GM19351 (cell line): ENCODE measurements at regions not wholly inside any gene's neighbourhood (a gene's known extent, or its start where the extent isn't known, plus 50 kb on each side); places are given as distances from the start of the nearest gene placed in this dataset.

Experiments
- ATAC-seq: cut with Tn5 transposase; IDR thresholded peaks from one replicate; pipeline ENCODE4 v1.9.1; 2021; ENCODE audit warnings: mild to moderate bottlenecking, moderate library complexity; ENCODE audit not compliant: unreplicated experiment

DNA sequence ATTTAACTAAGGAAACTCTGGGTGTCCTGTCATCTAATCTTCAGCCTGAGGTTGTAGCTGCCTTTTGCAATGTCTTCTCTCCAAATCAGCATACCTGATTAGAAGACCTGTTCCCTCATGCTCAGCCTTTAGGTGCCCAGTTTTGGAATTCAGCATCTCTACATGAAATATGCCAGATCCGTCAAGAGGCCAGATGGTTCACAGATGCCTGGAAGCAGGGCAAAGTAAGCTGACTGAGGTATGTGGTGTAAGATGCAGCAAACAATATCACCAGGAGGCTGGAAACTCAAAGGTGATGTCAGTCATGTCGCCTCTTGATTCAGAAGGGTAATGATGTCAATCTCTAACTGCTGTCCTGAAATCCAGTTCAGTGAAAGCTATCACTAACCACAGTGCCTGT lies 324.4 kb downstream of the PRELID2 start:
- no peak for ATAC-seq

DNA sequence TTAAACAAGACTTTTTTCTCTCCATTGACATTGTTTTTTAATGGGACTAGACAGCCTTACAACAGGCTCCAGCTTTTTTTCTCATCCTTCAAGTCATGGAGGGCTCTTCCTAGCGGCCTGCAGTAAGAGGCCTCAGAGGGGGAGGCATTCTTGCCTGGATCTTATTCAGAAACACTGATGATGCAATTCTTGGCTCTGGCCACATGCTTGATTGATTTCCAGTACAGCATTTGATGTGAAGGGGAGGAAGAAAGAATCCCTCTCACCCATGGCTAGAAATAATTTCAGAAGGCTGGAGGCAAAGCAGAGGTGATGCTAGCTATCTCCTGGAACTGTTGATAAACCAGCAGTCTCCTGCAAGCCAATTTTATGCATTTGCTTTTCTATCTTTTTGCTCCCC lies 324.8 kb downstream of the PRELID2 start:
- ATAC-seq = no peak

DNA sequence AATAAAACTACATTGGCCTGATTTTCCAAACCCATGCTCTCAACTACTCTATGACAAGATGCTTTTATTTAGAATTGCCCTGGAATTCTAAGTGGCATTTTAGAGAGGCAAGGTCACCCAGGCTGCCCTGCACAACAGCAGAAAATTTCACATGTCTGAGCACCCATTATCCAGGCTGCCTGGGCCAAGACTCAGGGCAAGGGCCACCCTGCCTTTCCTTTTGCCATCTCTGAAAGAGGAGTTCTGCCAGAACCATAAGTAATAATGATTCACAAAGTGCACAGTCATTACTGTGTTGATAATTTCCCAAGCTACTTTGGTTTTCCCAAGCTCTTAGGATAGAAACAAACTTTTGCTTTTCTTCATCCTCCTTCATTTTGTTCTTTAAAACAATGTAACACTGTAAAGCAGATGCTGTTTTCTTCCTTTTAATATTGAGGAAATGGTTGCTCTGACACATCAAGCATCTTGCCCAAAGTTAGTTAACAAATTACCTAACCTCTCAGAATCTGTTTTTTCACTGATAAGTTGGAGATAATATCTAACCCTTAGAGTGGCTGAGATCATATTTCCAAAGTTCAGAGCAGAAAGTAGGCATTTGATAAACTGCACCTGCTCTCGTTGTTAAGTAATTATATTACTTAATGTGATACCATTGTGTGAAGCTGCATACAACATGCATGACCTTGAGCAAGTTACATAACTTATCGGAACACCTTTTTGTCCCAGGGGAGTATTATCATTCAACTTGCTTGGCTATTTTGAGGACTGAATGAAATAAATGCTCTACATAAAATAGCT lies 325.6 kb downstream of the PRELID2 start:
- no peak for ATAC-seq

DNA sequence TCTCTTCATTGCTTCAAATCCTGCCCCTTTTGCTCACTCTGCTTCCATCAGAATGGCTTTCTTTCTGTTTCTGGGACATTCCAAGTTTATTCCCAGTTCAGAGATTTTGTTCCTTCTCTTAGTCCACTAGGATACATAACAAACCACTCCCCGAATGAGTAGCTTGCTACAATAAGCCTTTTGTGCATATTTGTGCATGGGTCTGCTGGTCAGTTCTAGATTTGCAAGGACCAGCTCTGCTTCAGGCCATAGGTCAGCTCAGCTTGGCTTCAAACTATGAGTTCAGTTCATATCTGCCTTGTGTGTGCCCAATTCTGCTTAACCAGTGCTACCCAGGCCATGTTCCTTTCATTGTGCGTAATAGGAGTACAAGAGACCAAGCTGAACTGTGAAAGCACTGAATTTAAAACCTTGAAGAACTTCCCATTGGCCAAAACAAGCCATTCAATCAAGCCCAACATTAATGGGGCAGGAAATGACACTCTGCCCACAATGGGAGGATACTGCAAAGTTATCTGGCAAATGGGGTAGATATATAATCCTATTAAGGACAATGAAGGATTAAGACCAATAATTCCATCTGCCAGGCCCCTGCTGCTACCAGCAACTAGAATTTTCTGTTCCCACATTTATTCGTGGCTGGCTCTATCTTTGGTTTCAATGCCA lies 328.8 kb downstream of the PRELID2 start:
- ATAC-seq = no peak

DNA sequence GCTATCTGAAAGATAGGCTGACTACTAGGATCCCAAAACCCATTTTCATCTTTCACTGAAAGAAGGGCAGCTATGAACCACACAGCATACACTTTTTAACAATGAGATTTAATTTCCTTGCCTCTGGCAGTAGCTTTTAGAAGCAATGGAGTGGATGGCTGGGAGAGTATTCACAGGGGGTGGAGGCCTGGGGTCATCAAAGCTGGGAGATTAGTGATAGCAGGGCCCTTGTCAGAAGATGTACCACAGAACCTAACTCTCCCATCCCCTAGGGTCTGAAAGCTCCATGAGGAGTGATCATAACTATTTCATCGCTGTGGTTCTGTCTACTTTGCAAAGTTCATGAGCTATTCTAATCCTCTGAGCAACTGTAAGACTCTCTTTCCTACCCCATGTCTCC lies 332.2 kb downstream of the PRELID2 start:
- no peak for ATAC-seq

DNA sequence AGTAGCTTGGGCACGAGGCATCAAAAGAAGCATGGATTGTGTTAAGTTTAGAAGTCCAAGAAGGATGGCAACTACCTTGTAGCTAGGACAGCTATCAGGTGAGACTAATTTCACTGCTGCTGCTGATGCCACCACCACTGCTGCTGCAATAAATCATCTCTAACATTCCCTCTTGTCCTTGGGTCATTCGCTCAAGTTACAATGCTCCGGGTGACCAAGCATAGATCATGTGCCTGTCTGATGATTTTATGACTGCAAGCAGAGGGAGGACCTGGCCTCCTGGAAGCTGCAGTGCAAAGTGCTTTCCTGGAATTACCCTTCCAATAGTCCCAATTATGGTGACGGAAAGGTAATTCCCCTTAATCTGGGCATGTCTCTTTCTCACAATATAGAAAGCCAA lies 334.4 kb downstream of the PRELID2 start:
- no peak for ATAC-seq

DNA sequence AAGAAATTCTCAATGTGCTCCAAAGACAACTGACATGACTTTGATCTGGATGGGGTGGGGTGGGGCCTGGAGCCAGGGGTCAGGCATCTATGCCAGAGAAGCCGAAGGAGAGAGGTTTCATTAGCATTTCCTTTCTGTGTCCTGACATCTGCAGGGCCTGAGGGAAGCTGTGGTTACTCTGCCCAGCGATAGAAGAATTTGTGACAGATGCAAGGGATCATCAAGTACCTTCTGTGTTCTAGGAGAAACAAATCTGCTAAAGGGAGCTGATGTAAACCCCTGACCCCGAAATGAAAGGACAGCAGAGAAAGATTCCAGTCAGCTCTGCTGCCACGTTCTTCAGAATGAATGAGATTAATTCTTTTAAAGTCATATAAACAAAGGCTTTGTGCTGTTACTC lies 335.7 kb downstream of the PRELID2 start:
- no peak for ATAC-seq

DNA sequence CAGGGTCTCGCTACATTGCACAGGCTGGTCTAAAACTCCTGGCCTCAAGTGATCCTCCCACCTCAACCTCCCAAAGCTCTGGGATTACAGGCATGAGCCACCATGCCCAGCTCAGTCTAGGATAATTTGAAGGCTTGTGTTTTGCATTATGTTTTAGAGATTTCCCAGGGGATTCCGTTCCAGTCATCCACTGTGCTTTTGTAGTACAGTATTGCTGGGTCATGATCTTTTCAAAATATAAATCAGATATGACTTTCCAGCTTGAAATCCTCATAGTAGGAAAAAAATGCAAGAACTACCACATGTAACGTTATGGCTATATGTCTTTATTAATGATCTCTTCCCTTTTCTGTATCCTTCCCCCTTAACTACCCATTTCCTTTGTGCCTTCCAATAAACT lies 338.1 kb downstream of the PRELID2 start:
- ATAC-seq = no peak

DNA sequence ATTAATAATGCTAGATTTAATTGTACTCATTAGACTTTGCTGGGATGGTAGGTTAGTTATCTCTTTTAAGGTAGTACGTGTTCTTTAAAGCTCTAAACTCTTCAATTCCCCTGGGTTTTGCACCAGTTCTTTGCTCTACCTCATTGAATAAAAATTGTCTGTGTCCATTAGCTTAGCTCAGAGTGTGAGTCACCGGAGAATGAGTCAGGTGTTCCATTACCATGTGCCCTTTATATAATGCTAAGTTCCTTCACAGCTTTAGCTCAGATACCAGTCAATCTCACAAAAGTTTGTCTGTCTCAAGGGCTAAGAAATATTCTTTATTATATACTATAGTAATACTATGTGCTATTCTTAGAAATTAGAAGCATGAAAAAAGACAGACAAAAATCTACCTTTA lies 339.4 kb downstream of the PRELID2 start:
- no peak for ATAC-seq

DNA sequence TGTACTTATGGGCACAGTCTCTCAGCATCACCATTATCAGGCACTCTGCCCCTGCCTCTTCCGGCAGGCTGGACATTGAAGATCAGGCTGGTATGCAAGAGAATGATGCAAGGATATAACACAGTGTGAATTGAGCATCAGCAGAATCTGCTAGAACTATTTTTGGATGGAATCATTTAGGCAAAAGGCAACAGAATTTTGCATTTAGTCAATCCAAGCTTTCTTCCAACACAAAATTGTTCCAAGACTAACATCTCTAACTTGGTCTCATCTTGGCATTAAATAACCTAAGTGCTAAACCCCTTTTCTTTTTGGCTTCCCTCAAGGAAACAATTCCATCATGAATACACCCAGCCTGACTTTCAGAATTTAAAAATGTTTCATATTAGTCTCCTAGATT lies 339.9 kb downstream of the PRELID2 start:
- ATAC-seq = no peak

DNA sequence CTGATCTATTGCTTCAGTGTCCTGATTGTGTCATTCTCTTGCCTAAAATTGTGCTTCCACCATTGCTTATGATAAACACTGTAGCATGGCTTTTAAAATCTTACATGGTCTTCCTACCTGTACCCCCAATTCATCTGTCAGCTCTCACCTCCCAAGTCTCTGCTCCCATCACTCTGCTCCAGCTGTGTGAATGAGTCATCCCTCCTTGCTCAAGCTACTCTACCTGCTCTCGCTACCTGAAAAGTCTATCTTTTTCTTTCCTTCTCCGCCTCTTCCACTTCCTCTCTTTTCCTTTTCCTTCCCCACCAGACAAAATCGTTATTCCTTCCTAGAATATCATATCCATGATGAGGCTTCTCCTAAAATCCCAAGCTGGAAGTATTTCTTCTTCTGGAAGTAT lies 341.7 kb downstream of the PRELID2 start:
- ATAC-seq = no peak

DNA sequence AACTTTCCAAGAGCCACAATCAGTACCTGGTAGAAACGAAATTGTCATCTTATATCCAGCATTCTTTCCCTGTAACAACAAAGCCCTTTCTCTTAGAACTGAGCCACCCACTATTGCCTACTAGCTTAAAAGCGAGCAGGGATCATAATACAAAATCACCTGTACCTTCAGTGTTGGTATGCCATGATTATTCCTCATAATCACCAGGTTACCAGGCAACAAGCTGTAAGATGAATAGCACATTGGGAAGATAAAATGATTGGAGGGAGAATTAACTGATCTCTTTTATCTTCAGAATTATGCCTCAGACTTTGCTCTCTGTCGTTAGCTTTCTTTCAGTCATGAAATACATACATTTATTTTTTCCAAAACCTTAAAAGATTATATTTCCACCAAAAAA lies 345.6 kb downstream of the PRELID2 start:
- ATAC-seq = no peak

DNA sequence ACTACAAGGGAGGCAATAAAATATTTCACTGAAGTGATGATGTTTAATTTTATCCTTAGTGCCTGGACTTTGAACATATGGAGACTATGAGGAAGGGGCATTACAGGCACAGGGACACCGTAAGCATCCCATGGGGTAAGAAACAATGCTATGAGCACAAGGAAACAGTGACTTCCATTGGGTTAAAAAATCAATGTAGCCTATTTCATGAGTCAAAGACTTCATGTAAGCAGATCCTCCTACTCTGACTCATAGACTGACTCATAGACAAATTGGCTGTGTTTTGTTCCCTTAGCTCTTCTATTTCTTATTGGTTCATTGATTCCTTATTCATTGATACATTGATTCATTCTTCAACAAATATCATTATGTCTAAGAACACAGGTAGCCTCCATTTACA lies 351.0 kb downstream of the PRELID2 start:
- no peak for ATAC-seq

DNA sequence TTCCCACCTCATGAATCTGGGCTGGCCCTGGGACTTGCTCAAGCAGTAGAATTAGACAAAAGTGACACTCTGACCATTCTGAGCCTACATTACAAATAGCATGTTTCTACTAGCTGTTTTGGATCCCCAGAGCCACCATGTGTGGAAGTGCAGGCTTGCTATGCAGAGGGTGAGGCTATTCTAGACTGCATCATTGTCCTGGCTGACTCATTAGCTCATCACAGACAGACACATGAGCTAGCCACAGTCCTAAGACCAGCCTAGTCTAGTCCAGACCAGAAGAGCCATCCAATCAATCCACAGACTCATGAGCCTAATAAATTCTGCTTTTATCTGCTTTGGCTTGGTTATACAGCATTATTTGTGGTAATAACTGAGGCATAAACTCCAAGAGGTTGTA lies 351.9 kb downstream of the PRELID2 start:
- no peak for ATAC-seq

DNA sequence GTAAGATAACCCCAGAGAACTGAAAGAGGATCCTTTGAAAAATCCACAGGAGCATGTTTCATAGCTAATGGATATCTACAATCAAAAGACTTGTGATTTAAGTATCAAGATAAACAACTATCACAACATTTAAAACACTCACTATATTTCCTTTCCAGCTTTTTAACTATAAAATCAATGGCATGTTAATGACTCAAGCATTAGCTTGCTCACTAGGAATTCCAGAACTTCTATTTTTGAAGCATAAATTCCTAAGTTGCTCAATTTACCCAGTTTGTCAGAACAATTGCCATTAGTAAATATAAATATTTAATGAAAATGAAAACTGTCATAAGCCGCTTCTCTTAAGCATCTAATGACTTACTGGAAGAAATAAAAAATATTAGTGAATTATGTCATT lies 355.3 kb downstream of the PRELID2 start:
- ATAC-seq = no peak

DNA sequence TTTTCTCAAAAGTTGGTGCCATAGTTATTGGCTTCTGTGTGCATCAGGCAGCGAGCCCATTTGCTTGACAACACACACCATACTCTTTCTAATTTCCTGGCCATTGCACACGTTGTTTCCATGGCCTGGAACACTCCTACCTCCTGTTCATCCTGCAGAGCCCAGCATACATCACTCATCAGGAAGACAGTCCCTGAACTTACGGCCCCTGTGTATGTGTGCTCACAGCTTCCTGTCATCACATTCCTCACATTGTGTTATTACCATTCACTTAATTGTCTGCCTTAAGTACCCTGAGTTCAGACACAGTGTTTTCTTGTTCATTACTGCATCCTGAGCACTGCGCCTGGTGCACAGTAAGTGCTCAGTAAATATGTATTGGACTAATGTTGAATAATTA lies 355.9 kb downstream of the PRELID2 start:
- no peak for ATAC-seq

DNA sequence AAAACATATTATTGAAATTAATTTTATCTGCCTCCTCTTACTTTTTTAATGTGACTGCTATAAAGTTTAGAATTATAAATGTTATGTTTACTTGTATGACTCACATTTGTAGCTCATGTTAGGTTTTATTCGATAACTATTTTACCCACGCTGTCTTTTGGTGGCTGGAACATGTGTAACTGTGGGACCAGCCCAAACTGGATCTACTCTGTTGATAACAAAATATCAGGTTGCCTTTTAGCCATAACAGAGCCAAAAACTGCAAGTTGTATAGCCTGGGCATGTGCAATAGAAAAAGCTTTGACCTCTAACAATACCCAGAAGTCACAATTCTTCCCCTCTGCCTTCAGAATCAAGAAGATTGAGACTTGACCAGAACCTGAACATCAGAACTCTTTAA lies 356.5 kb downstream of the PRELID2 start:
- no peak for ATAC-seq

DNA sequence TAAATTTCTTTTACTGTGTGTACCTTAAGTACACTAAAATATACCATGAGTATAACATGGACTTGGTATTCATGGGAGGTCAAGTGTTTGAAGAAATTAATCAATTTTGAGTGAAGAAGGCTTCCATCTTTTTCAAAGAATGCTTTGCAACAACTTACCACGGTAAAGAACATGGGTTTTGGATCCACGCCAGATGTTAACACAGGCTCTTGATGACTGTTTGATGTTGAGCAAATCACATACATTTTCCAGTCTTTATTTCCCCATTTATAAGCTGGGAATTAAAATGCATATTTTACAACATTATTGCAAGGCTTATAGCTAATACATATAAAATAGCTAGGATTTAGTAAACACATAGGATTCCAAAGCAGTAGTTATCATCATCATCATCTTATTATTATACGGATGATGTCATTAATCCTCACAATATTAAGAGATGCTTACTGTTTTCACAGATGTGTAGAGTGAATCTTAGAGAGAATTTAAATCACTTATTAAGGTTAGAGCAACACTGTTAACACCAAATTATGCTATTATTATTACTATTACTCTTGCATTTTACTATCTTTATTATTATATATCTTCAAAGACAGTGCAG lies 362.0 kb downstream of the PRELID2 start:
- ATAC-seq = no peak

DNA sequence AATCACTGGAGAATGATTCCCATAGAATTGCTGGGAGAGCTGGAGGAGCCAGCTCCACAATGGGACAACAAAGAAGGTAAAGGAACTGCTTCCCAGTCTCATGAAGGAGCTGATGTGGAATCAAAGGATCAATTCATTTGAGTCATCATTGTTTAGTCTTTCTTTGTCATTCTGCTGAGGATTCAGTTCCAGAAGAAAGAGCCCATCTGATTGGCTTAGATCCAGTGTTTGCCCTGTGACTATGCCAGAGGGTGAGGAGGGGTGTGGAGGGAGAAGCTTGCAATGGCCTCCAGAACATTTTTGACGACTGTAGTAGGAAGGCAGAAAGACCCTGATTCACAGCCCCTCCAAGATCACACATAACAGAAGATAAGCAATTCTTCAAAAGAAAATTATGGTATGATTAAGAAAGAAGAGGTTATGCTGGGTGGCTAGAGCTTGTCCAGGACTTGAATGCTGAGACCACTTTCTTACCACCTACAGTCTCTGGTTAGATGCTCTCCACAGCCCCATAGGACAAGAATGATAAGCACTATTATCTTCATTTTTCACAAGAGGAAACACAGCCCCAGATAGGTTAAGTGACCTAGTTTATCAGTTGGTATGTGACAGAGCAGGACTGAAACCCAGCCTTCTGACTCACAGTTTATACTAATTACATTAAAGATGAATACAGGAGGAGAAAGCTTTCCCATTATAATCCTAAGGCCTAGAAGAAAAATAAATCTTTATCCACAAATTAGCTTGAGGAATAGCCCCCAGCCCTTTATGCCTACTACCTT lies 363.1 kb downstream of the PRELID2 start:
- no peak for ATAC-seq

DNA sequence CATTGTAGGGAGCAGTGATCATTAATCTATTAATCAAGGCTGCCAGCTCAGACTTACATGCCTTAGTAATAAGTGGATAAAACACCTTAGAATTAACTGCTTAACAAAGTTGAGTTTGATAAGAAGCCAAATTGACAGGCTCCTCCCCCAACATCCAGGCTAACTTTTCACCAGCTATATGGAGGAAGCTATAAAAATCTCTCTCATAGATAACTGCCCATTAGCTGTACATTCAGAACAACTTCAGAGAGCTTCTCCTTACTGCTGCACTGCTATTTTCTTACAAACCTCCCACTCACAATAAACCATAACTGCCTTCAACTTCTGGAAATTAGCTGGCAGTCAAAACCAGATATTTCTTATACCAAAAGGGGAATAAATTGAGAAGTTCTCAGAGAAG lies 364.1 kb downstream of the PRELID2 start:
- ATAC-seq = no peak

DNA sequence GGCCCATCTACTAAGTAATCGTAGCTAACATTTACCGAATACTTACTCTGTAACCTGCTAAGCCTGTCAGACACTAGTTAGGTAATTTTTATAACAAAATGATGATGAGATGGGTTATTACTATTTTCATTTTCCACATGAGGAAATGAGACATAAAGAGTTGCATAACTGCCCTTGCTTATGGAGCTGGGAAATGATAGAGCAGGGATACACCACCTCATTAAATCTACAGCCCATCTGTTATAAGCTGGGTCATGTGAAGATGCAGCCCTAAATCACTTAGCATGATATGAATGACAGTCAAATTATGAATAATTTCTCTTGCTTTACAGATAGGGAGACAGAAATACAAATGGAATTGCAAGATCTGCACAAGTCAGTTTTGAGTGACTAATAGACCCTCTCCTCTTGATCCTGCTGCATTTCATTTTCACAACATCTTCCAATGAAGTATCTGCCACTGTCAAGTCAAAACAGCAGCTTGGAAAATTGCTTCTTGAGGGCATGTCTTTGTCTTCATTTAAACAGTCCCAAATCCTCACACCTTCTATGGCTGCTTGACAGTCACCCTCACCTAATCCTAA lies 364.7 kb downstream of the PRELID2 start:
- ATAC-seq = no peak
